OCI-LY3 (cell line): ENCODE measurements at regions not wholly inside any gene's neighbourhood (a gene's known extent, or its start where the extent isn't known, plus 50 kb on each side); places are given as distances from the start of the nearest gene placed in this dataset.

ENCODE experiments used
- H2AFZ ChIP-seq: fragments of 200-600, 300-600 bp; shearing (Covaris generic); 2 replicates; pipeline ENCODE4 v1.6.0; 2014; ENCODE audit warnings: antibody characterized with exemption, low read depth, low read length
- H3K27ac ChIP-seq: fragments of 200-600, 300-600 bp; sonication (generic); 2 replicates; pipeline ENCODE4 v1.5.1; 2014; ENCODE audit warnings: mild to moderate bottlenecking, low read length, moderate library complexity, mixed read lengths
- H3K27me3 ChIP-seq: fragments of 200-600, 300-600 bp; sonication (generic); 2 replicates; pipeline ENCODE4 v1.6.1; 2014; ENCODE audit warnings: low read depth, low read length, mixed read lengths
- H3K36me3 ChIP-seq: fragments of 200-600, 300-600 bp; sonication (generic); replicated peaks from 2 replicates; pipeline ENCODE3; 2014; ENCODE audit warnings: low read depth, low read length, mixed read lengths
- H3K4me1 ChIP-seq: fragments of 300-600, 200-600 bp; sonication (generic); 2 replicates; pipeline ENCODE4 v1.6.1; 2014; ENCODE audit warnings: low read length, mixed read lengths
- H3K4me2 ChIP-seq: fragments of 200-600, 300-600 bp; sonication (generic); 2 replicates; pipeline ENCODE4 v1.6.1; 2014; ENCODE audit warnings: low read length, mixed read lengths
- H3K4me3 ChIP-seq: fragments of 300-600, 200-600 bp; sonication (generic); 2 replicates; pipeline ENCODE4 v1.5.1; 2014; ENCODE audit warnings: antibody characterized with exemption, mild to moderate bottlenecking, low read length, moderate library complexity
- H3K79me2 ChIP-seq: fragments of 300-600, 200-600 bp; shearing (Covaris generic); 2 replicates; pipeline ENCODE4 v1.6.1; 2014; ENCODE audit warnings: mild to moderate bottlenecking, low read length, mixed read lengths
- H3K9ac ChIP-seq: fragments of 300-600, 200-600 bp; shearing (Covaris generic); 2 replicates; pipeline ENCODE4 v1.6.0; 2014; ENCODE audit warnings: mild to moderate bottlenecking, low read length, moderate library complexity
- H3K9me3 ChIP-seq: fragments of 200-600, 300-600 bp; shearing (Covaris generic); 2 replicates; pipeline ENCODE4 v1.6.1; 2014; ENCODE audit warnings: low read length, mixed read lengths; ENCODE audit not compliant: insufficient read depth
- H4K20me1 ChIP-seq: fragments of 200-600, 300-600 bp; sonication (generic); 2 replicates; pipeline ENCODE4 v1.6.1; 2016; ENCODE audit warnings: low read length, mixed read lengths; ENCODE audit not compliant: insufficient read depth
- CTCF ChIP-seq: fragments of 200-600, 300-600 bp; sonication (generic); IDR thresholded peaks from 2 replicates; pipeline ENCODE4 v1.5.1; 2014; ENCODE audit warnings: antibody characterized with exemption, low read length, low read depth
- EZH2phosphoT487 ChIP-seq: fragments of 200-600 bp; shearing (Covaris generic); IDR thresholded peaks from 2 replicates; pipeline ENCODE4 v1.6.1; 2018; ENCODE audit warnings: antibody characterized with exemption, mixed run types, low read depth

DNA sequence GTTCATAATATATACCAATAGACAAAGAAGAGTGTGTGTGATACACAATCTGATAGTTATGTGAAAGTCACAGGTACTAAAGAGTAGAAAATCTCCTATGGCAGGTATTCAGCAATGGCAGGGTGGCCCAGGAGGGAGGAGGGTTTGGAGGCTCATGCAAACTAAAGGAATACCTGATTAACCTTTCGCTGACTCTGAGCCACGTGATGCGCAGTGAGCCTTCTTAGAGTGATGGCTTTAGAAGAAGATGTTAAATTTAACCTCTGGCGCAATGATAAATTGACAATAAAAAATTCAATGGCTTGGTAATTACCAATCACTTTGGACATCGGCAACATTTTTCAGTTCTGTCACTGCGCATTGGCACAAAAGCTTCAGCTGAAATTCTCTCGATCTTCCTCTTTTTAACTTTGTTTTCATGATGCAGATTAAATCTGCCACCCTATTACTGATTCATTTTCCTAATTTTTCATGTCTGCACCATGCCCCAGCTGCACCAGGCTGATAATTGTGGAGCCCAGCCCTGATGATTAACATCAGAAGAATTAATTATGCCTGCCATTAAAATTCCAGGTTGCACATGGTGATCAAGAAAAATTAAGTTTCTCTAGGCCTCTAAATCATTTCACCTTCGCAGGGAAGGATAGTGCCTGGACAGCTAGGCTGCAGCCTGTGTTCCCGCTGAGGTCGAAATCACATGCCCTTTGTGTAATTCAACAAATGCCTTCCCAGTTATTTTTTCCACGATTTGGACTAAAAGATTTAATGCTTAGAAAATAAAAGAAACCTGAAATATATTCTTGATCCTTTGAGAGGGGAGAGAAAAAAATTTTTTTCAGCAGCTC, 250.6 kb upstream of the HNRNPA3 start:
- TF ChIP-seq EZH2phosphoT487 = no peak
- no peak for TF ChIP-seq CTCF
- H3K9me3 ChIP-seq = no peaks in the 10 kb centered on the region
- no peaks in the 10 kb centered on the region for H3K36me3 ChIP-seq
- no peak overlapping the region for H2AFZ ChIP-seq
- no peaks in the 10 kb centered on the region for H4K20me1 ChIP-seq
- no peak overlapping the region for H3K4me2 ChIP-seq
- no peak overlapping the region for H3K4me3 ChIP-seq
- no peaks in the 10 kb centered on the region for H3K79me2 ChIP-seq
- no peak overlapping the region for H3K9ac ChIP-seq
- H3K27ac ChIP-seq = no peak overlapping the region
- H3K4me1 ChIP-seq = no peaks in the 10 kb centered on the region
- H3K27me3 ChIP-seq = peaks cover 28% of the 10 kb centered on the region

GRCh38 chr2:176963568-176964287, 248.9 kb upstream of the HNRNPA3 start:
- peaks cover 27% of the 10 kb centered on the region for H3K27me3 ChIP-seq

DNA sequence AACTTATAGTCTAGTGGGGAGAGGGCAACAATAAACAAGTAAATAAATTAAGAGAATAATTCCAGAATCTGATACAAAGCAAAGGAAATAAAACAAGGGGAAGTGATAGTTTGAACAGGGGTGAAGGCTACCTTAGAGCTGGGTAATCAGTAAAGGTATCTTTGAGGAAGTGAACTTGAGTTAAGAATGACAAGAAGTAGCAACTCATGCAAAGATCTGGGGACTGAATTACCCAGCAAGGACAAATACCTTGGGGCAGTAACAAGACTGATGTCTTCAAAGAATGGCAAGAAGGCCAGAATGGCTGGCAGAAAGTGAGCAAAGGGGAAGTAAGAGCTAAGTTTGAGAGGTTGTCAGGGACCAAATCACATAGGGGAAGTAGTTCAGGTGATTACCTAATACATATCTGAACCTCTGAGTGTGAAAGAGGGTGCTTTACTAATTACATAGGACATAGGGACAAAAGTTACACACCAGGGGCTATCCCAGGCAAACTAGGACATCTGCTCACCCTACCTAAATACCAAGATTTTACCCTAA, 244.6 kb upstream of the HNRNPA3 start:
- H3K27ac ChIP-seq = no peak overlapping the region
- no peak overlapping the region for H3K9ac ChIP-seq
- no peak overlapping the region for H3K4me3 ChIP-seq
- H3K79me2 ChIP-seq = no peaks in the 10 kb centered on the region
- no peak overlapping the region for H2AFZ ChIP-seq
- no peaks in the 10 kb centered on the region for H4K20me1 ChIP-seq
- H3K27me3 ChIP-seq = peaks cover 5% of the 10 kb centered on the region
- no peaks in the 10 kb centered on the region for H3K9me3 ChIP-seq
- peaks cover 14% of the 10 kb centered on the region for H3K4me1 ChIP-seq
- no peaks in the 10 kb centered on the region for H3K36me3 ChIP-seq
- TF ChIP-seq EZH2phosphoT487 (no peak), CTCF (no peak)
- H3K4me2 ChIP-seq = no peak overlapping the region

More at GRCh38 chr2:176963568-176964287, 248.9 kb upstream of the HNRNPA3 start:
- Histone ChIP-seq H2AFZ (no peak overlapping the region), H3K4me1 (peaks cover 14% of the 10 kb centered on the region), H3K79me2 (no peaks in the 10 kb centered on the region), H3K36me3 (no peaks in the 10 kb centered on the region), H3K4me2 (no peak overlapping the region), H3K9me3 (no peaks in the 10 kb centered on the region), H4K20me1 (no peaks in the 10 kb centered on the region), H3K4me3 (no peak overlapping the region), H3K27ac (no peak overlapping the region), H3K9ac (no peak overlapping the region)
- no peak for TF ChIP-seq CTCF
- no peak for TF ChIP-seq EZH2phosphoT487
